ENCODE measurements at regions not wholly inside any gene's neighbourhood (a gene's known extent, or its start where the extent isn't known, plus 50 kb on each side); places are given as distances from the start of the nearest gene placed in this dataset.

- TF ChIP-seq BCL3 (IDR thresholded peaks at IDR 0.05) = no peak
Observed at GRCh38 chr6:167504385-167504961, 179.6 kb downstream of the TTLL2 start (continued).

GRCh38 chr6:167505199-167505598, 180.3 kb downstream of the TTLL2 start:
- ChIA-PET POLR2A (no interaction called here), CTCF (interaction anchor here (0.9 kb wide), 1 partner anchor 1245 kb away, joined by 4 read pairs; no protein-coding TSS in a partner anchor)
- TF ChIP-seq KDM5A (IDR thresholded peaks at IDR 0.05) (no peak), BHLHE40 (IDR thresholded peaks at IDR 0.05; ENCODE audit: low read depth, low read length) (no peak), HEYL (CRISPR knock-in tag; IDR thresholded peaks at IDR 0.05) (no peak)
- Histone ChIP-seq H3K4me2 (no peak overlapping the region), H3K4me1 (no peaks in the 10 kb centered on the region), H3K4me3 (no peak overlapping the region), H3K27ac (no peak overlapping the region), H3K9me3 (no peaks in the 10 kb centered on the region)
- DNase-seq (ENCODE audit: low read depth in 1 of 2, low spot score in 1 of 2) = no peak
- no CpG with 5 or more reads among the region's 7 CpGs for WGBS (ENCODE audit: missing lambda C conversion rate)
- FAIRE-seq = no peak
- ATAC-seq = no peak

GRCh38 chr6:167505782-167506181, 180.9 kb downstream of the TTLL2 start:
- no peaks in the 10 kb centered on the region for H3K4me1 ChIP-seq
- no peak overlapping the region for H3K4me2 ChIP-seq
- no peak for DNase-seq (ENCODE audit: low read depth in 1 of 2, low spot score in 1 of 2)
- no peak for TF ChIP-seq FOSL2 (IDR thresholded peaks at IDR 0.05)
- no peak for TF ChIP-seq FOSL2 (CRISPR knock-in tag; IDR thresholded peaks at IDR 0.05)
- no peak for TF ChIP-seq RNF2 (IDR thresholded peaks at IDR 0.05; ENCODE audit: borderline replicate concordance, low read depth)
- no peak for TF ChIP-seq BCL3 (IDR thresholded peaks at IDR 0.05)
- TF ChIP-seq HOXB13 (CRISPR knock-in tag; IDR thresholded peaks at IDR 0.05; ENCODE audit: low read depth) = no peak
- no peak for TF ChIP-seq SREBF2 (IDR thresholded peaks at IDR 0.05)
- TF ChIP-seq HES2 (IDR thresholded peaks at IDR 0.05) = no peak
- no peak for TF ChIP-seq FOSB (CRISPR knock-in tag; IDR thresholded peaks at IDR 0.05)
- no peak for TF ChIP-seq CBX8 (IDR thresholded peaks at IDR 0.05)
- TF ChIP-seq ATOH8 (CRISPR knock-in tag; IDR thresholded peaks at IDR 0.05; ENCODE audit: low read depth) = no peak
- no peak for TF ChIP-seq TFCP2L1 (CRISPR knock-in tag; IDR thresholded peaks at IDR 0.05)
- TF ChIP-seq HOXA7 (CRISPR knock-in tag; IDR thresholded peaks at IDR 0.05) = no peak
- no peak for TF ChIP-seq KDM1A (IDR thresholded peaks at IDR 0.05; ENCODE audit: low read depth)
- TF ChIP-seq CTCF (IDR thresholded peaks at IDR 0.05) = no peak
- no peak for TF ChIP-seq RARB (CRISPR knock-in tag; IDR thresholded peaks at IDR 0.05)
- no peak for TF ChIP-seq ZSCAN20 (CRISPR knock-in tag; IDR thresholded peaks at IDR 0.05)
- no peak overlapping the region for H3K4me3 ChIP-seq
- ChIA-PET POLR2A (no interaction called here), CTCF (no interaction called here)
- no peak for ATAC-seq
- H3K27ac ChIP-seq = no peak overlapping the region
- H3K9me3 ChIP-seq = no peaks in the 10 kb centered on the region
- 87% methylated on average over 5 of the region's 13 CpGs for WGBS (ENCODE audit: missing lambda C conversion rate)
- FAIRE-seq = no peak

All from A549 (cell line).